ENCODE measurements at regions not wholly inside any gene's neighbourhood (a gene's known extent, or its start where the extent isn't known, plus 50 kb on each side); places are given as distances from the start of the nearest gene placed in this dataset.

DNA sequence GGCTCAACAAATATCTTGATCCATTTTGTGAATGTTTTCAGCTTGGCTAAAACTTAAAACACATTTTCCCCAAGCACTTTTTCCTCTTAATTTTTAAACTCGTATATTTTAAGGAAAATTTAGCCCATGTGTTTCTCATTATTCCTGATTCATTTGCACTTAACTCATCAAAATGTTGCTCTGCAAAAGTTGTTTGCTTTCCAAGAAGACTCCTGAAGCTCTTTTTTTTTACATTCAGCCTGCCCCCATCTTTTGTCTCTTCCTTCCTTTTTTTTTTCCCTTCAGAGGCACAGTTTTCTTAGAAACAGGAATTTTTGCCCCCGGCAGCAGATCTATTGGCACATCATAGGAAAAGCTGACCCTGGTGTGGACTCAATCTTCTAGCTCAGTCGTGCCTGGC lies 155.0 kb upstream of the SALL1 start:
- Mint-ChIP-seq H3K9me3 (peaks cover 0 to 4% (median 2%) of the 10 kb centered on the region in 6 donors), H3K36me3 (no peaks in the 10 kb centered on the region), H3K4me1 (no peaks in the 10 kb centered on the region), H3K27ac (no peak overlapping the region), H3K27me3 (ENCODE audit: low read depth in 3 of 3) (peaks cover 0 to 6% (median 3%) of the 10 kb centered on the region in 3 donors), H3K4me3 (no peak overlapping the region)
- no peak for DNase-seq

DNA sequence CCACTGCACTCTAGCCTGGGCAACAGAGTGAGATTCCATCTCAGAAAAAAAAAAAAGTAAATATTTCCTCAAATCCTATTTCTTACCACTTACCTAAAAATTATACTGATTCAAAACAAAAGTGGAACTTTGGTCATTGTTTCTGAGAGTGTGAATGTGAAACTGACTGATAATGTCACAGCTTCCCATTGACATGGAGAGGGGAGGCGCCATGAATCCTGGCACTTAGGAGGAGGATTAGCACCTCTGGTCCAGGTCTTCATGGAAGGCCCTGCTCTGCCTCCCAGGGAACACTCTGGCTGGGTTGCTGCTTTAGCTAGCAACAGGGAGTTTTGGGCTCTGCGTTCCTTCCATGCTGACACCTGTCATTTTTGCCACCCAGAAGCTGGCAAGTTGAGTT lies 154.3 kb upstream of the SALL1 start:
- Mint-ChIP-seq H3K9me3 (peaks cover 0 to 4% (median 2%) of the 10 kb centered on the region in 6 donors), H3K27ac (no peak overlapping the region), H3K36me3 (no peaks in the 10 kb centered on the region), H3K4me3 (no peak overlapping the region), H3K4me1 (no peaks in the 10 kb centered on the region), H3K27me3 (ENCODE audit: low read depth in 3 of 3) (peaks cover 0 to 6% (median 3%) of the 10 kb centered on the region in 3 donors)
- DNase-seq = no peak

DNA sequence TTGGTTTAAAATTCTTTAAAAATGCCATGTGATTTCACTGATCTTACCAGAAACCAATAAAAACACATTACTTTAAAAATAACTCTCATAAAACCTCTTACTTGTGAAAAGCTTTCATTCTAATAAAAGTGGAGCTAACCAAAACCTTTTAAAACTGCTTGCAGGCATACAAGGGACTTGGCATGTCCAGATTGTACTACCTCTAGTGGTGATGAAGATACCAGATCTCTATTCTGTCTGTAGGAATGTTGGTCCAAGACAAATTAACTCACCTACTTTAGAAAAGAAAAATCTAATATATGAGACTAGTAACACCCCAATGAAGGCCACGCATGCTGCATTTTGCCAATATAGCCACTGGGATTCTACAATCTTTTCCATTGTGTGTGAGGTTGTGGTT lies 151.0 kb upstream of the SALL1 start:
- Mint-ChIP-seq H3K4me1 (no peaks in the 10 kb centered on the region), H3K36me3 (no peaks in the 10 kb centered on the region), H3K27me3 (ENCODE audit: low read depth in 3 of 3) (peaks cover 0 to 9% (median 0%) of the 10 kb centered on the region in 3 donors), H3K27ac (no peak overlapping the region), H3K9me3 (peaks cover 0 to 5% (median 2%) of the 10 kb centered on the region in 6 donors), H3K4me3 (no peak overlapping the region)
- no peak for DNase-seq

DNA sequence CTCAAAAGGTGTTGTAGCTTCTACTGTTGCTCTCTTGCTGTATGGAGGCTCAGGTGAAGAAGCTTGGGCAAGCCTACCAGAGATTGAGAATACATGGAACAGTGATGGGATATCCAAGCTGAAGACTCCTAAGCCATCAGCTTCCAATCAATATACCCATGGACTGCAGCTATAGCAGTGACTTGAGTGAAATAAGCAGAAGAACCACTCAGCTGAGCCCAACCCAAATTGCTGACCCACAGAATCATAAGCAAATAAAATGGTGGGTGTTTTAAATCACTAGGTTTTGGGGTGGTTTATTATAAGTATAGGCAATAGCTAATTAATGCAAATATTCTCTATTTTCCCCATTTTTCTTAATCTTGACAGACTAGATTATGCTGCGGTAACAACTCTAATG lies 147.7 kb upstream of the SALL1 start:
- Mint-ChIP-seq H3K27me3 (ENCODE audit: low read depth in 3 of 3) (peaks cover 0 to 8% (median 0%) of the 10 kb centered on the region in 3 donors), H3K4me1 (no peaks in the 10 kb centered on the region), H3K27ac (no peak overlapping the region), H3K4me3 (no peak overlapping the region), H3K9me3 (peaks cover 0 to 9% (median under 1%) of the 10 kb centered on the region in 6 donors), H3K36me3 (no peaks in the 10 kb centered on the region)
- DNase-seq = no peak

DNA sequence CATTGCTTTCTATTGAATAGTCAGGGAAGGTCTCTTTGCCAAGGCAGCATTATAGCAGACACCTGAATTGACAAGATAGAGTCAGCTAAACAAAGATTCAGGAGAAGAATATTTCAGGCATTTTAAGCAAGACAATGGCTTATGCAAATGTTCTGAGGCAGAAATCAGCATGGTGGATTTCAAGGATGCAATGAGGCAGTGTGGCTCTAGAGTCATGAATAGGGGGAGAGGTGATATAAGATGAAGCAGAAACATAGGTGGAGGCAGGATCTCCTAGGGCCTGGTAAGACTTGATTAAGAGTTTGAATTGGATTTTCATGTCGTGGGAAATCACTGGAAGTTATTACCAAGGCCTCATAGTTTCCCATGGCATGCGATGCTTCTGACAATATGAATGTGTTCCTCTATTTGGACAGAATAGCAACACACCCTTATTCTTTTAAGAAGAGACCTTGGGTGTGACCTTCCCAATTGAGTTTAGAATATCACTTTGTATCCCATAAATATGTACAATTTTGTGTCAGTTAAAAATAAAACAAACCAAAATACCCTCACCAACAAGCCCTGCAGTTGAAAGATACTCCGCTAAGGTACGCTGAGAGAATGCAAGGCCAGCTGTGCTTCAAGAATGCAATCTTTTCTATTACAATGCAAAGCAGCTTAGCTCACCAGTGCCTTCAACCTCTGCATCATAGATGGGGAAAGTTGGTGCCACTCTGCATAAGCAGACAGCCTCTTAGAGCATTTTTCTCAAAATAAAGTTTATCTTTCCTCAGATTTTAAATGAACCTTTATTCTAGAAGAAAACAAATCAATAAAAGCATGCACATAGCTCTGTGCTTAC lies 139.6 kb upstream of the SALL1 start:
- peaks cover 0 to 3% (median 2%) of the 10 kb centered on the region in 3 donors for H3K27me3 Mint-ChIP-seq (ENCODE audit: low read depth in 3 of 3)
- DNase-seq = no peak
- H3K27ac Mint-ChIP-seq = no peak overlapping the region
- no peaks in the 10 kb centered on the region for H3K36me3 Mint-ChIP-seq
- H3K9me3 Mint-ChIP-seq = no peaks in the 10 kb centered on the region
- H3K4me1 Mint-ChIP-seq = no peaks in the 10 kb centered on the region
- no peak overlapping the region for H3K4me3 Mint-ChIP-seq

DNA sequence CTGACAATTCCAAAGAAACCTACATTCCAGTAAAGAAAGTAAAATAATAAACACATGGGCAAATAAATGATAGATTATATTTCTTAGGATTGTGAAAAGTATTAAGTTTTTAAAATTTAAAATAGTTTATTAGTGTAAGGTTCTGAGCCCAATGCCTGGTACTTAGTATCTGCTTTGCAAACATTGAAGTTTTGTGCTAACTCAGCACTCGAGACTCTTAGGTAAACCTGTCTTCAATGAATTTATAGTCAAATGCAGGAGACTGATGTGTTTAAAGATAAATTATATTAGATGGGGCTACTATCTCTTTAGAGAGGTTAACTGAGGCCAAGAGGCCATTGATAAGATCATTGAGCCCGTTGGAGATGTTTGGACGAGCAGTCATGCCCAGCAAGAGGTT lies 138.3 kb upstream of the SALL1 start:
- no peak for DNase-seq
- H3K4me1 Mint-ChIP-seq = no peaks in the 10 kb centered on the region
- H3K27me3 Mint-ChIP-seq (ENCODE audit: low read depth in 3 of 3) = peaks cover 0 to 3% (median 2%) of the 10 kb centered on the region in 3 donors
- peaks cover 0 to 6% (median 0%) of the 10 kb centered on the region in 6 donors for H3K9me3 Mint-ChIP-seq
- no peak overlapping the region for H3K4me3 Mint-ChIP-seq
- H3K27ac Mint-ChIP-seq = no peak overlapping the region
- H3K36me3 Mint-ChIP-seq = no peaks in the 10 kb centered on the region

DNA sequence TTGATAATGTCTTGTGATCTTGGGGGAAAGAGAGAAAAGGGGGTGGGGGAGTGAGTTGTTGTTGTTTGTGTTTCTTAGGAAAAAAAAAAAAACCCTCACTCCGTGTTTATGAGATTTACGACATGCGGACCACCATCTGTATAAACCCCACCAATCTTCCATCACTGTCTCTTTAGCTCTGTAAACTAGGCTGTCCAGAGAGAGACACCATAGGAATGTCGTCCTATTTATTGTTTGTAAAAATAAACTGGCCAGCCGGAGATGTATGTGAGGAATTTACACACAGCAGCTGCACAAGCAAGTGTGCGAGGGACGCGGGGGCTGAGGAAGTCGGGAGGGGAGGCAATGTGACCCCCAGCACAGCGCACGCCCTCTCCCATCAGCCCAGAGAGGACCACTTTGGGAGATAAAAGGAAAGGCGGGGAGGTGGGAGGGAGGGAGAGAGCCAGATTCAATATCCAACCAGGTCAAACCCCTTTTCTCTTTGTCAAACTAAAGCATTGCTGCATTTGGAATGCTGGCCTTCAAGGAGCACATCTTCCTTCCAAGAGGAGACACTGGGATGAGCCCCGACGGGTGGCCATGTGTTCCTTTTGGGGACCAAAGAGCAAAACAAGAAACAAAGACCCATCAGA lies 136.2 kb upstream of the SALL1 start:
- H3K36me3 Mint-ChIP-seq = no peaks in the 10 kb centered on the region
- H3K9me3 Mint-ChIP-seq = peaks cover 0 to 12% (median 0%) of the 10 kb centered on the region in 6 donors
- H3K27ac Mint-ChIP-seq = no peak overlapping the region
- H3K4me3 Mint-ChIP-seq = no peak overlapping the region
- H3K4me1 Mint-ChIP-seq = no peaks in the 10 kb centered on the region
- H3K27me3 Mint-ChIP-seq (ENCODE audit: low read depth in 3 of 3) = peaks cover 0 to 3% (median 3%) of the 10 kb centered on the region in 3 donors
- DNase-seq = no peak

DNA sequence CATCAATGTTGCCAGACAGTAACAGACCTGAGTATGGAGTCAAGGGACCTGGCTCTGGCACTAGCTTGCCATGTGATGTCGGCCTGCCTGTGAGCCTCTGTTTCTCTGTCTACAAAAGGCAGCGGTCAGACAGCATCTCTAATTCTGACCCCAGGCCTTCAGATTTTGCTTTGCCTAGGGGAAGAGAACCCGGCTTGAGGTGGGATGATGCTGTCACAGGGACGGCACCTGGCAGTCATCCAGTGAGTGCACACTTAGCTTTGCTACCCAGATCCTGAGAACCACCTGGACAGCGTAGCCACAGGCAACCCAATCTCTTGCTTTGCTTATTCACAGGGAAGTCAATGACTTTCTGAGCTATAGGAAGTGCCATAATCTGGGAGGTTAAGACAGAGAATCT lies 135.2 kb upstream of the SALL1 start:
- Mint-ChIP-seq H3K4me1 (no peaks in the 10 kb centered on the region), H3K36me3 (no peaks in the 10 kb centered on the region), H3K27ac (no peak overlapping the region), H3K4me3 (no peak overlapping the region), H3K27me3 (ENCODE audit: low read depth in 3 of 3) (peaks cover 0 to 3% (median 2%) of the 10 kb centered on the region in 3 donors), H3K9me3 (peaks cover 0 to 12% (median 0%) of the 10 kb centered on the region in 6 donors)
- DNase-seq = no peak

DNA sequence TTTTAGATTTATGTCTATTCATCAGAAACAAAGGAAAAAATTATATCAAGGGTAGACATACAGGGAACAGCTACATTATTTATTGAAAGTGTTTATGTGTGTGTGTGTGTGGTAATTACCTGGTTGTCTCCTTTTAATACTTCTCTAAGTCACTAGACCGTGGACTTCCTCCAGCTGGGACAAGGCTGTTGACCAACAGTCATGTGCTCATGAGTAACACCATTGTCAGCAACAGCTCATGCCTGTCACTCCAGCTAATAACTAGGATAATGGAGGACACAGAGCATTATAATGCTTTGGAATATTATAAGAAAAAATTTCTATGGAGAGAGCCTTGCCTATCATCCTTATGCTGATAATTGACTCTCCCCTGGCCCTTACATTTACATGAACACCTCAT lies 125.3 kb upstream of the SALL1 start:
- Mint-ChIP-seq H3K36me3 (no peaks in the 10 kb centered on the region), H3K4me1 (no peaks in the 10 kb centered on the region), H3K27me3 (ENCODE audit: low read depth in 3 of 3) (peaks cover 0 to 3% (median 0%) of the 10 kb centered on the region in 3 donors), H3K27ac (no peak overlapping the region), H3K4me3 (no peak overlapping the region), H3K9me3 (peaks cover 0 to 8% (median 0%) of the 10 kb centered on the region in 6 donors)
- DNase-seq = no peak

DNA sequence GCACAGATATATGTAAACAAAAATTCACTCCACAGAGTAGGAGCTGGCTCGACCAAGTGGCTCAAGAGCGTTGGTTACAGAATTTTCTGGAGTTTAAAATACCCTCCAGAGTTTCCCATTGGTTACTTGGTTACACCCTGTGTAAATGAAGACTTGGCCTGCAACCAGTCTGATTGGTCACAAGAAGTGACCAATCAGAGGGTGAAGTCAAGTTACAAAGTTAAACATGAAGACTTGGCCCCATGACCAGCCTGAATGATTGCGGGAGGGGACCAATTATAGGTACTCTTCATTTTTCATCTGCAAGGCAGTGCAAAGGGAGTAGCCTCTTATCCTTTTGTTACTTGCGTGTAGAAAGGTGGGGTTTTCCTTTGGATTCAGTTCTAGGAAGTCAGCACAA lies 121.3 kb upstream of the SALL1 start:
- no peaks in the 10 kb centered on the region for H3K27me3 Mint-ChIP-seq (ENCODE audit: low read depth in 3 of 3)
- H3K4me3 Mint-ChIP-seq = no peak overlapping the region
- H3K4me1 Mint-ChIP-seq = no peaks in the 10 kb centered on the region
- H3K27ac Mint-ChIP-seq = no peak overlapping the region
- no peaks in the 10 kb centered on the region for H3K36me3 Mint-ChIP-seq
- H3K9me3 Mint-ChIP-seq = peaks cover 0 to 5% (median under 1%) of the 10 kb centered on the region in 6 donors
- no peak for DNase-seq

DNA sequence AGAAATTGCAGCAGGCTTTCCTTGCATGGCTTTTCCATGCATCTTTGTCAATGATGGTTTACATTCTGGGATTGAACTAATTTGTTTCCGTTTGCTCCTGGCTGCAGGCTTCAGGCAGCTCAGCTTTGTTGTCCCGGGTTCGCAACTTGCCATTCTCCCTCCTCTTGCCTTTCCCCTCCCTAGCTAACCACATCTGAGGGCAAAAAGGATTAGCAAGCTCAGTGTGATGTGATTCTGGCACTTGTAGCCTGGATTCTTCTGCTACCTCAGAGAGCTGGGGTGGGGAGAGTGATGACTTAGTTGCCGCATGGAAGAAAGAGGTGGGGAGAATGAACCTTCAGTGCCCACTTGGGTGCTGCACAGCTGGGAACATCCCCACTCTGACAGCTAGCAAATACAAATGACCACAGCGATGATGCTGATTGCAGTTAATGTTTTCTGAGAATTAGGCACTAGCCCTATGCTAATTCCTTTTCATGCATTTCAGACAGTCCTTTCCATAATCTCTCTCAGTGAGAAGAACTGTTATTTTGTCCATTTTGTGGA lies 120.2 kb upstream of the SALL1 start:
- H3K27ac Mint-ChIP-seq = no peak overlapping the region
- H3K4me3 Mint-ChIP-seq = no peak overlapping the region
- no peaks in the 10 kb centered on the region for H3K4me1 Mint-ChIP-seq
- no peaks in the 10 kb centered on the region for H3K36me3 Mint-ChIP-seq
- peaks cover 0 to 5% (median under 1%) of the 10 kb centered on the region in 6 donors for H3K9me3 Mint-ChIP-seq
- H3K27me3 Mint-ChIP-seq (ENCODE audit: low read depth in 3 of 3) = no peaks in the 10 kb centered on the region
- DNase-seq = no peak

DNA sequence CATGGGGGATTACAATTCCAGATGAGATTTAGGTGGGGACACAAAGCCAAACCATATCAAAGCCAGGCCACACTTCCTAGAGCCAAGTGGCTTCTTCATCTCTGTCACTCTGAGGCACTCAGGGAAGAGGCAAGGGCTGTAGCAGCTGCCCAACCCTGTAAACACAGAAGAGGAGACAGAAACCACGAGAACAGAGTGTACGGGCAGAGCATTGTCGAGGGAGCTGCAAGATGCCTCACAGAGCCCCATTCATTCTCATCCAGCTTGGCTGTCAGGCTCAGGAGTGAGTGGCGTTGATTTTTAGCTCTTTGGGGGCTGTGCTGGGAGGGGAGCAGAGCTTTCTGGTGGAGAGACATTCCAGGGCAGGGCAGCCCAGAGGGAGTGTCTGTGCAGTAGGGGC lies 117.2 kb upstream of the SALL1 start:
- Mint-ChIP-seq H3K27me3 (ENCODE audit: low read depth in 3 of 3) (no peaks in the 10 kb centered on the region), H3K9me3 (peaks cover 0 to 20% (median under 1%) of the 10 kb centered on the region in 6 donors), H3K4me3 (no peak overlapping the region), H3K27ac (no peak overlapping the region), H3K4me1 (no peaks in the 10 kb centered on the region), H3K36me3 (no peaks in the 10 kb centered on the region)
- DNase-seq = no peak

DNA sequence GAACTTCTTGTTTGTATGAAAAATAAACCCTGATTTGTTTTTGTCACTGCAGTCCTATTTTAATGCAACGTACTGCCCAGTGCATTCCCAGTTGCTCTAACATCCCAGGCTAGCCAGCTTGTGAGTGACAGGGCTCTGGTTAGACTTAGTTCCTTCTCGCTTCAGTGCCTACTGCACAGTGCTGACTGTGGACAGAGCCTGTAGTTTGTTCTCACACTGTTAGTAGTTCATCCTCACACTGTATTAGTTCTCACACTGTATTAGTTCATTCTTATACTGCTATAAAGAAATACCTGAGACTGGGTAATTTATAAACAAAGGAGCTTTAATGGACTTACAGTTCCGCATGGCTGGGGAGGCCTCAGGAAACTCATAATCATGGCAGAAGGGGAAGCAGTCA lies 116.6 kb upstream of the SALL1 start:
- Mint-ChIP-seq H3K36me3 (no peaks in the 10 kb centered on the region), H3K27ac (no peak overlapping the region), H3K27me3 (ENCODE audit: low read depth in 3 of 3) (no peaks in the 10 kb centered on the region), H3K4me3 (no peak overlapping the region), H3K9me3 (peaks cover 0 to 22% (median under 1%) of the 10 kb centered on the region in 6 donors), H3K4me1 (no peaks in the 10 kb centered on the region)
- DNase-seq = no peak

DNA sequence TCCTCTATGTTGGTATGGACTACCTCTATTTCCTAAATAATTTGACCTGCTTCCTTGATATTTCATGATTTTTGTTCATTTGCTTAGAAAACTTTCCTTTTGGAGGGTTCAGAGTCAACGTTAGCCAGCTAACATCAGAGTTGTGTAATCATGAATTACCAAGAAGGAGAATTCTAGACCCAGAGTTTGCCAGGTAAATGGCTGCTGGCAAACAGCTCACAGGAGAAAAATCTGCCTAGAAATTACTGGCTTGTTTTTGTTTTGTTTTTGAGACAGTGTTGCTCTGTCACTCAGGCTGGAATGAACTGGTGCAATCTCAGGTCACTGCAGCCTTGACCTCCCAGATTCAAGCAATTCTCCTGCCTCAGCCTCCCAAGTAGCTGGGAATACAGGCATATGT lies 111.4 kb upstream of the SALL1 start:
- Mint-ChIP-seq H3K27me3 (ENCODE audit: low read depth in 3 of 3) (peaks cover 0 to 2% (median 0%) of the 10 kb centered on the region in 3 donors), H3K36me3 (no peaks in the 10 kb centered on the region), H3K4me3 (no peak overlapping the region), H3K27ac (no peak overlapping the region), H3K4me1 (no peaks in the 10 kb centered on the region), H3K9me3 (peaks cover 0 to 22% (median under 1%) of the 10 kb centered on the region in 6 donors)
- no peak for DNase-seq

Measured in immature natural killer cell (primary cell).